Activated CD8-positive, alpha-beta memory T cell treated with anti-CD3 and anti-CD28 coated beads, Interleukin-2, amount 50 U/mL, for 24 hours (primary cell): ENCODE measurements at regions not wholly inside any gene's neighbourhood (a gene's known extent, or its start where the extent isn't known, plus 50 kb on each side); places are given as distances from the start of the nearest gene placed in this dataset.

Experiments used
- DNase-seq: peaks from one replicate; pipeline ENCODE4 v3.0.0-alpha.2; 2020; ENCODE audit errors: extremely low read depth

GRCh38 chr20:60952861-60953260, 299.2 kb upstream of the CDH4 start:
- no peak for DNase-seq

DNA sequence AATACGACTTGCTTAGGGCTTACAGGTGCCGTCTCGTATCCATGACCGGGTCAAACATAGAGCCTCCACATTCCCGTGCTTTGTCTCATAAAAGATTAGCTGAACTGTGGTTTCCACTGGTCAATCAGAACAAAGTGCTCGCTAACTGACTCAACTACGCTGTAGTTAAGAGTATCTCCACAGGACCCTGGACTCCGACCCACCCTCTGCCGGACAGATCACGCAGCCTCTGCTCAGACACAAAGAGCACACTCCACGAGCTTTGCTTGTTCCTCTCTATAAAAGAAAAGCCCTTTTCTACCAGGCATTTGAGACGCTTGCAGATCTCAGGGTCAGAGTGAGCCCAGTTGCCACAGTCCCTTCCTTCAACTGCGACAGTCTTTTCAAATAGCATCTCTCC, 298.7 kb upstream of the CDH4 start:
- no peak for DNase-seq

DNA sequence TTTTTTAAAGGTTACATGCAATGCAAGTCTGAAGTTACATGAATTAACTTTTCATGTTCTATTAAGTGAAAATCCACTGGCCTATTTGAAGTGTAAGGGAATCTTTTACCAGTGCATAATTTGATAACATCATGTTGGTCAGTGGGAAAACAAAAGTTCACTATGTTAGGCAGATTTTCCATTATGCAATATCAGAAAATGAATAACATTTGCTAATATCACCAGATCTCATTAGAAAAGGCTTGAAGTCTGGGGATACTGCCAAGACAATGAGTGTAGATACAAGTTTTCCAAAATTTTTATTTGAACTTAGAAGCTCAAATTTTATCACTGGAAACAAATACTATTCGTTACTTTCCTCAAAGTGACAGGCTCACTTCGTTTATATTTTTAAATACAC, 296.4 kb upstream of the CDH4 start:
- no peak for DNase-seq

GRCh38 chr20:60956194-60956593, 295.9 kb upstream of the CDH4 start:
- DNase-seq = no peak

DNA sequence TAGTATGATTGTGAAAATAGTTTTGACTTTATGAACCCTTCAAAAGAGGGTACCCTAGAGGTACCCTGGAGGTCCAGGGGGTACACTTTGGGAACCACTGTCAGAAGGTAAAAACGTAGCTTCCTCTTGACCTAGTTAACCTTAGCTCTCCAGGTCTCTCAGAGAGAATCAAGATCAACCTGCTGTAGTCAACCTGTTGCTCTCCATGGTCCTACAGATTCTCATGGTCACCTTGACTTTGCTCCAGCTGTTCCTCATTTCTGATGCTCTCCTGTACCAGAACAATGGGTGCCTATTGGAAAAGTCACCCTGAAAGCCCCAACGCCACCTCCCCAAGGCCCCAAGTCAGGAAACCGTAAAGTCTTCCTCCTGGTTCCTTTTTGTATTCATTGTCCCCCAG, 294.4 kb upstream of the CDH4 start:
- no peak for DNase-seq

- no peak for DNase-seq
Measured at GRCh38 chr20:60959971-60960370, 292.1 kb upstream of the CDH4 start.

DNA sequence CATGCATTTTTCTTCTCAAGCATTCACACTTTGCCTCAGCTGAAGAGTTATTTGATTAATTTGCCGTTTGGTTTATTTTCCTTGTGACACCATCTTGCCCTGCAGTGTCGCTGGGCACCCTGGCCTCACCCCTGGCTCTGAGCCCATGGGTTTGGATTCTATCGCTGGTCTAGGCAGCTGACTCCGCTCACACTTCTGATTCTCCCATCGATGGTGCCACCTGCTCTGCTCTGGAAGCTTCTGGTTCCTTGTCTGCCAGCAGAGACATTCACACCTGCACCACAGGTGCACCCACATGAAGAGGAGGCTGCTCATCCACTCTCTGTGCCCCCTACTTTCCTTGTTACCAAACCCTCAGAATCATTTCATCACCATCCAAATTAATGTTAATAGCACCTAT, 291.6 kb upstream of the CDH4 start:
- no peak for DNase-seq

DNA sequence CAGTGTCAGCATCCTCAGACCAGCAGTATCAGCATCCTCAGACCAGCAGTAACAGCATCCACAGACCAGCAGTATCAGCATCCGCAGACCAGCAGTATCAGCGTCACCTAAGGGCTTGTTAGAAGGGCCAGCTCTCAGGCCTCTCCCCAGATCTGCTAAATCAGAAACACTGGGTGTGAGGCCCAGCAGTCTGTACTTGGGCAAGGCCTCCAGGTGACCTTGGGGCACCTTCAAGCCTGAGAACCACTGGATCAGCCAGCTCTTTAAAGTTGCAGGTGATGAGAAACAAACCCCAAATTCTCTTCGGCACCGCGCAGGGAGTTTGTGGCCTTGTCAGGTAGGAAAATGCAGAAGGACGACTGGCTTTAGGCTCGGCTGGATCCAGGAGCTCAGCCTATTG, 290.5 kb upstream of the CDH4 start:
- DNase-seq = no peak

- DNase-seq = no peak
Measured at GRCh38 chr20:60962367-60963045, 289.6 kb upstream of the CDH4 start.

- DNase-seq = no peak
Measured at GRCh38 chr20:60963146-60963545, 288.9 kb upstream of the CDH4 start.

DNA sequence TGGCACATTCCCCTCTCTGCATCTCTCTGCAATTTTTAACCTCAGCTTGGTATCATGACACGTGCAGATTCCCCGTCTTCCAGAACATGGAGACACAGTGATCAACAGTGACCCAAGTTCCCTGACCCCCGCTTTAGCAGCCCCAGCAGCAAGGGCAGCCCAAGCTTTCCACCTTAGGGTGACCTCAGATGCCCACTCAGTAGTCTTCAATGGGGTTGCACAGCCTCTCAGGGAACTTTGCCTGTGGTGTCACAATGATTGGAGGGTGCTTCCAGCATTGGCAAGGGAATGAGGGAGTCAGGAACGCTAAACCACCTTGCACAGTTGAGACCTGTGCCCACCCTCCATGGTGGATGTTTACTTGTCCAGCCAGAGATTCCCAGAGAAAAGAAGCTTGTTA, 287.1 kb upstream of the CDH4 start:
- DNase-seq = no peak

DNA sequence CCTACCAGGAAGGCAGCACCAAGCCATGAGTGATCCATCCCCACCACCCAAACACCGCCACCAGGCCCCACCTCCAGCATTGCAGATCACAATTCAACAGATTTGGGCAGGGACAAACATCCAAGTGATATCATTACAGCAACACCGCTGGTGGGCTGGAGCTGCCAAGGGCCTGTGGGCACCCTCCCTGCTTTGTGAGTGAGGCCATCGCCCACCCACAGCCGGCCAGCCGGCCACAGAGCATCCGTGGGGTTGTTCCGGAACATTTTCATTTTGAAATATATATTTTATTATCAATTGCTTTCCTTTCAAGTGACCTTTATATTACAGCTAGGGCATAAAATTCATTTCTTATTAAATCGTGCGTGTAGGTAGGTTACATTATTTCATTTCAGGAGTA, 286.0 kb upstream of the CDH4 start:
- DNase-seq = no peak

DNA sequence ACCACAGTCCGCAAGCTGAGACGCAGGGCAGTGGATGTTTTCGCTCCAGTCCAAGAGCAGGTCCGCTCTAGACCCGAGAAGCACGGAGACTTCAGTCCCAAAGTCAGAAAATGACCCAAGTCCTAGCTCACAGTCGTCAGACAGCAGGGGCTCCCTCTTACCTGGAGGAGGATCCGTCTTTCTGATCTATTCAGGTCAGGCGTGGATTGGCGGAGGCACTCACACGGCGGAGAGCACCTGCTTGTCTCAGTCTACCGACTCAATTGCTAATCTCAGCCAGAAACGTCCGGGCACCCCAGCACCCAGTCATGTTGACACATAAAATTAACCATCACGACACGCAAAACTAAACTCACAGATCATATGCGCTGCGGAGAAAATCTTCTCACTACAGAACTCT, 285.3 kb upstream of the CDH4 start:
- no peak for DNase-seq

- no peak for DNase-seq
Measured at GRCh38 chr20:60967431-60968316, 284.4 kb upstream of the CDH4 start.

DNA sequence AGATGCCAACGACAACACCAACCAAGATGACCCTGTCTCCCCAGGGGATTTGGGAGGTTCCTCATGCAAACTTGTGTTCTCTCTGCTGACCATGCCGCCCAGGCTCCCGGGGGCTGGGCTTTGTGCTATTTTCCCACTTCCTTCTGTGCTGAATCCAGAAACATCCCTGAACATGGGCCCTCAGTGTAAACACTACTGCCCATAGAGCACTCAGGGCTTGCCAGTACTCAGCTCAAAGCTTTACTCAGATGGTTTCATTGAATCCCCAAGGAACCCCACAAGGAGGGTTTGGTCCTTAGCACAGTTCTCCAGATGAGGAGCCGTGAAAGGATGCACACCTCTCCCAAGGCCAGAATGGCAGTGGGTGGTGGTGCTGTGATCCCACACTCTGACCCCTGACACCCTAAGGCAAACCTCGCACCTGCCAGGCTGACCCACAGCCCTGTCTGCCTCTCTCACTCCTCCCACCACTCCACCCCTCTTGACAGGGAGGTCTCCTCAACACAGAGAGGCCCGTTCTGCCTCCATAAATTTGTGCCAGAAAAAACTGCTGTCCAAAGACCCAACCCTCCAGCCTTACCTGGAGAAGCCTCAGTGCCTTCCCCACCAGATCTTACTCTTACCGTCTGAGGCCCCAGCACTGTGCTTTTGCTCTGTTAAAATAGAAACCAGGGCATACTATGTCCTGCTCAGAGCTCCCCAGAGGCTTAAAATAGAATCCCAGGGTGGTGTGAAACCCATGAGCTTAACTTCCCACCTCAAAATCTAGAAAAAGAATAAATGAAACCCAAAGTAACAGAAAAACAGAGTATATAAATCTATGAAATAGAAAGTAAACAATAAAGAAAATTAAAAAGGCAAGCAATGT, 283.0 kb upstream of the CDH4 start:
- DNase-seq = no peak

- no peak for DNase-seq
Measured at GRCh38 chr20:60970601-60971000, 281.5 kb upstream of the CDH4 start.

GRCh38 chr20:60974022-60974421, 278.0 kb upstream of the CDH4 start:
- no peak for DNase-seq

DNA sequence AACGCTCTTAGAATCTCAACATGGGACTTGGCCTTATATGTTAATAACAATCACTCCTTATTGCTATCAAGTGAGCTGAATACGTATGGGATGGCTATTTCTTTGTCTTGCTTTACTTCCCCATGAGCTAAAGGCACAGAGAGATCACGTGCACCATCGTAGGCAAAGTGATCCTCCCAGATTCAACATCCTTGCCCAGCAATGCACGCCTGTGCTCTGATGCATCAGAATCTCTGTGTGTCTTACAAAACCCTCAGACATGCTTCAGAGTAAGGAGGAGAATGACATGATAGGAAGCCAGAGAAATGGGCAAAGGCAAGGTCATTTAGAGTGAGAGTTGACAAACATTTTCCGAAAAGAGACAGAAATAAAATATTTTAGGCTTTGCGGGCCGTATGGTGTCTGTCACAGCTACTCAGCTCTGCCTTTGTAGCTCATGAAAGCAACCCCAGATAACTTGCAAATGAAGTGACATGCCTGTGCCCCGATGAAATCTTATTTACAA, 277.6 kb upstream of the CDH4 start:
- DNase-seq = no peak

DNA sequence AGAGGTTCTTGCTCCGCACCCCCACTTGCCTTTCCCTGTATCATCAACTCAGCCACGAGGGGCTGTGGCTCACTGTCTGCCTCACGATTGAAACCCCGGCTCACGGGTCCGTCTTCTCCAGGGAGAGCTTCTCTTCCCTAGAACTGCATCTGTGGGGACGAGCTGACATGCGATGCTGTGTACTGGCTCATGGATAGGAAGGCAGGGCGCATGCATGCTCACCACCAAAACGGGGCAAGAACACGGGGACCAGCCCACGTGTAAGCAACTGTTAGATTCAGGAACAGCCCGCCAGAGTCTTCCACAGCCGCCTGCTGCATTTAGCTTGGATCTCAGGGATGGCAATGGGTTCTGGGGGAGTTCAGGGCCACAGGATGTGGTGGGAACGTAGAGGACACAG, 275.9 kb upstream of the CDH4 start:
- DNase-seq = no peak

- no peak for DNase-seq
Measured at GRCh38 chr20:60976913-60977312, 275.1 kb upstream of the CDH4 start.

- DNase-seq = no peak
Measured at GRCh38 chr20:60977901-60978300, 274.2 kb upstream of the CDH4 start.

DNA sequence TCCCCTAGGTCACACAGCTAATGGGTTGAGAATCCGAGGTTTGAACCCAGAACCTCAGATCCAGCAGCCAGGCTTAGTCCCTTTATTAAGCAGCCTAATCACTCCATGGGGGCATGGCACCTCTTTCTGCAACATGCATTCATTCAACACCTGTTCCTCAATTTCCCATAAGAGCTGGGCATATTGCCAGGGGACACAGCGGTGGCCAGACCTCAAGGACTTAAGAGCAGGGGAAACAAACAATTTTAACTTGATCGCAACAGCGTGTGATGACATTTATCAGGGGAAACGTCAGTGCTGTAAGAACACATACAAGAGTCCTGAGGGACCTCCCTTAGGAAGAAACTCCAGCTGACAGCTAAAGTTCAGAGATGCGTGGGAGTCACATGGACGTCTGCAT, 267.4 kb upstream of the CDH4 start:
- DNase-seq = no peak
